Osteoblast (primary cell): ENCODE measurements at regions not wholly inside any gene's neighbourhood (a gene's known extent, or its start where the extent isn't known, plus 50 kb on each side); places are given as distances from the start of the nearest gene placed in this dataset.

Source experiments
- DNase-seq: peaks from one replicate; pipeline ENCODE4 v3.0.0; 2011; ENCODE audit warnings: low spot score, mixed read lengths; ENCODE audit not compliant: insufficient read length; ENCODE audit errors: missing footprints
- H2AFZ ChIP-seq: 2 replicates; pipeline ENCODE4 v1.6.0; 2011; ENCODE audit warnings: mild to moderate bottlenecking, low read length
- H3K27ac ChIP-seq: 2 replicates; pipeline ENCODE4 v1.5.1; 2011; ENCODE audit warnings: mild to moderate bottlenecking, low read depth, low read length, moderate library complexity
- H3K27me3 ChIP-seq: 2 replicates; pipeline ENCODE4 v1.6.0; 2012; ENCODE audit warnings: mild to moderate bottlenecking, control low read depth, inconsistent platforms, low read length, moderate library complexity; ENCODE audit not compliant: insufficient read depth
- H3K36me3 ChIP-seq: 2 replicates; pipeline ENCODE4 v1.5.1; 2011; ENCODE audit warnings: mild to moderate bottlenecking, low read length, control low read depth, moderate library complexity; ENCODE audit not compliant: insufficient read depth
- H3K4me1 ChIP-seq: 2 replicates; pipeline ENCODE4 v1.5.1; 2011; ENCODE audit warnings: mild to moderate bottlenecking, low read length, control low read depth, moderate library complexity; ENCODE audit not compliant: insufficient read depth
- H3K4me2 ChIP-seq: 2 replicates; pipeline ENCODE4 v1.6.0; 2011; ENCODE audit warnings: mild to moderate bottlenecking, low read length; ENCODE audit not compliant: insufficient read depth
- H3K4me3 ChIP-seq: fragments of 200-600 bp; sonication (generic); 3 replicates; pipeline ENCODE4 v1.5.1; 2012; ENCODE audit warnings: mild to moderate bottlenecking, low read length, inconsistent platforms; ENCODE audit not compliant: insufficient read depth
- H3K79me2 ChIP-seq: 2 replicates; pipeline ENCODE4 v1.6.0; 2012; ENCODE audit warnings: mild to moderate bottlenecking, low read length, control low read depth, inconsistent platforms; ENCODE audit not compliant: insufficient read depth
- H3K9me3 ChIP-seq: 2 replicates; pipeline ENCODE4 v1.5.1; 2011; ENCODE audit warnings: low read depth, low read length, control low read depth
- H4K20me1 ChIP-seq: 2 replicates; pipeline ENCODE4 v1.6.0; 2012; ENCODE audit warnings: mild to moderate bottlenecking, low read length, control low read depth; ENCODE audit not compliant: insufficient read depth
- CTCF ChIP-seq: IDR thresholded peaks from 2 replicates; pipeline ENCODE4 v1.5.1; 2011; ENCODE audit warnings: mild to moderate bottlenecking, low read depth, low read length, moderate library complexity; ENCODE audit errors: extremely low read depth

GRCh38 chr15:70407955-70408354 is 310.2 kb upstream of the TLE3 start:
- Histone ChIP-seq H3K4me1 (no peaks in the 10 kb centered on the region), H3K9me3 (peaks cover 4% of the 10 kb centered on the region), H3K27me3 (peaks cover 51% of the 10 kb centered on the region), H3K4me2 (no peak overlapping the region), H3K27ac (no peak overlapping the region), H2AFZ (no peak overlapping the region), H4K20me1 (no peaks in the 10 kb centered on the region), H3K4me3 (no peak overlapping the region), H3K36me3 (no peaks in the 10 kb centered on the region), H3K79me2 (no peaks in the 10 kb centered on the region)
- TF ChIP-seq CTCF, result no peak
- no peak for DNase-seq

- peaks cover 1% of the 10 kb centered on the region for H3K4me1 ChIP-seq
- H2AFZ ChIP-seq, result no peak overlapping the region
- H3K4me3 ChIP-seq, result no peak overlapping the region
- no peaks in the 10 kb centered on the region for H3K36me3 ChIP-seq
- no peaks in the 10 kb centered on the region for H3K79me2 ChIP-seq
- no peak overlapping the region for H3K4me2 ChIP-seq
- H3K9me3 ChIP-seq, result peaks cover 4% of the 10 kb centered on the region
- no peak for DNase-seq
- TF ChIP-seq CTCF, result no peak
- H3K27ac ChIP-seq, result no peak overlapping the region
- H3K27me3 ChIP-seq, result peaks cover 51% of the 10 kb centered on the region
- H4K20me1 ChIP-seq, result no peaks in the 10 kb centered on the region
Measured at GRCh38 chr15:70407336-70407670, 309.6 kb upstream of the TLE3 start.

GRCh38 chr15:70406617-70407335 is 309.1 kb upstream of the TLE3 start:
- no peak overlapping the region for H3K4me3 ChIP-seq
- H3K36me3 ChIP-seq, result no peaks in the 10 kb centered on the region
- H3K27me3 ChIP-seq, result peaks cover 46% of the 10 kb centered on the region

GRCh38 chr15:70401709-70402108 is 304.0 kb upstream of the TLE3 start:
- Histone ChIP-seq H3K27me3 (peaks cover 41% of the 10 kb centered on the region), H2AFZ (no peak overlapping the region), H3K4me1 (peaks cover 15% of the 10 kb centered on the region), H3K27ac (no peak overlapping the region), H3K4me2 (no peak overlapping the region), H4K20me1 (no peaks in the 10 kb centered on the region), H3K36me3 (no peaks in the 10 kb centered on the region), H3K4me3 (no peak overlapping the region), H3K9me3 (no peaks in the 10 kb centered on the region), H3K79me2 (no peaks in the 10 kb centered on the region)
- DNase-seq, result no peak
- TF ChIP-seq CTCF, result no peak

More at GRCh38 chr15:70406617-70407335, 309.1 kb upstream of the TLE3 start:
- Histone ChIP-seq H3K9me3 (peaks cover 4% of the 10 kb centered on the region), H3K4me2 (no peak overlapping the region), H3K79me2 (no peaks in the 10 kb centered on the region), H3K4me1 (peaks cover 7% of the 10 kb centered on the region), H4K20me1 (no peaks in the 10 kb centered on the region), H3K27ac (no peak overlapping the region), H2AFZ (no peak overlapping the region)
- no peak for DNase-seq
- TF ChIP-seq CTCF, result no peak
